Activated gamma-delta T cell (primary cell): ENCODE measurements at regions not wholly inside any gene's neighbourhood (a gene's known extent, or its start where the extent isn't known, plus 50 kb on each side); places are given as distances from the start of the nearest gene placed in this dataset.

Experiments used
- DNase-seq: peaks from one replicate; lab custom pipeline; 2025; lab: John Stamatoyannopoulos, UW

DNA sequence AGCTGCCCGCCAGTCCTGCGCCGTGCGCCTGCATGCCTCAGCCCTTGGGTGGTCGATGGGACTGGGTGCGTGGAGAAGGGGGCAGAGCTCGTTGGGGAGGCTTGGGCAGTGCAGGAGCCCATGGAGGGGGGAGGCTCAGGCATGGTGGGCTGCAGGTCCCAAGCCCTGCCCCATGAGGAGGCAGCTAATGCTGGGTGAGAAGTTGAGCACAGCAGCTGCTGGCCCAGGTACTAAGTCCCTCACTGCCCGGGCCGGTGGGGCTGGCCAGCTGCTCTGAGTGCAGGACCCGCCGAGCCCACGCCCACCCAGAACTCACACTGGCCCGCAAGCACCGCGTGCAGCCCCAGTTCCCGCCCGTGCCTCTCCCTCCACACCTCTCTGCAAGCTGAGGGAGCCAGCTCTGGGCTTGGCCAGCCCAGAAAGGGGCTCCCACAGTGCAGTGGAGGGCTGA is 764.3 kb upstream of the TYRP1 start:
- no peak for DNase-seq

DNA sequence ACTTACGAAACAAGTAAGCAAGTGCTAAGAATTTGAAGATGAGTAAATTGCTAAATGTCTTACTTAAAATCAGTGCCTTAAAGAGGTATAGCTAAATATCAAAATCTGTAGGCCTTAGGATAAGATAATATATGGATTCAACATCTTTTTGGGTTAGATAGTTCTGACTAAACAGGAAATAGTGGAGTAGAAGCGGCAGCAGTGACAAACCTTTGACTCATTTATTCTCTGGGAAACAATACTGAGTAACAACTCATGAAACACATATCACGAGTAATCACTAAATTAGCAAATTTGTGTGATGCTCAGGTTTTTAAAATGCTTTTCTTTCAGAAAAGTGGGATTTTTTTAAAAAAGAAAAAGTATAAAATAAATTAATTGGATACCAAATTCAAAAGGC is 762.1 kb upstream of the TYRP1 start:
- DNase-seq: no peak

DNA sequence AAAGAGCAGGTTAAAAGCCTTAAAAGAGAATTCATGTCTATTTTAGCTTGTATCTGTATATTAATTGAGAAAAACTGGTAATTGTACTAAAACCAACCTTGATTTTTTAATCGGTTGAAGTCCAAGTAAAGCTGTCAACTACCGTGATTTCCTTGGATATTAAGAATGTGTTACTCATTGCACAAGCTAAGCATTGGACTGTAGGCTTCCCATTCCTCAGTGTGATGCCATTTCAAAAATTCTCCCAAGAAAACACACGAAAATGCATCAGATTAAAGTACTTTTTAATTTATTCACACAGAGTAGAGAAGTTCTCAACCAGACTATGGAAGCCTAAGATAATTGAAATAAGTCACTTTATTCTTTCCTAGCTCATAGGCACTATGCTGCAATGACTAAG is 761.4 kb upstream of the TYRP1 start:
- DNase-seq: no peak

DNA sequence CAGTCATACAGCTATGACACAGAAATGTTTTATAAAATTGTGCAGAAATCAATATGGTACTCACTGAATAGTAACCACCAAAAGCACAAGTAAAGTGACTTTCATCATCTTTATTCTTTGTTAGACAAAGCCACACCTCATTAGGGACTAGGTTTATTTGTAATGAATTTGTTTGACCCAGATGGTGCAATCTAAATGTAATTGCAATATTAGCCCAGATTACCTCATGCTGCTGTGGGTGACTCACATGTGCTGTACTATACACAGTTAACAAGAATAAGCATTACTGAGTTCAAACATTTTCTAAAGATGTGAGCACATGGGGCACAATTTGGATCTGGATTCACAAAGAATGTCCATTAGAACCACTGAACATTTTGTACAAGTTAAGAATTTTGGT is 759.3 kb upstream of the TYRP1 start:
- no peak for DNase-seq

DNA sequence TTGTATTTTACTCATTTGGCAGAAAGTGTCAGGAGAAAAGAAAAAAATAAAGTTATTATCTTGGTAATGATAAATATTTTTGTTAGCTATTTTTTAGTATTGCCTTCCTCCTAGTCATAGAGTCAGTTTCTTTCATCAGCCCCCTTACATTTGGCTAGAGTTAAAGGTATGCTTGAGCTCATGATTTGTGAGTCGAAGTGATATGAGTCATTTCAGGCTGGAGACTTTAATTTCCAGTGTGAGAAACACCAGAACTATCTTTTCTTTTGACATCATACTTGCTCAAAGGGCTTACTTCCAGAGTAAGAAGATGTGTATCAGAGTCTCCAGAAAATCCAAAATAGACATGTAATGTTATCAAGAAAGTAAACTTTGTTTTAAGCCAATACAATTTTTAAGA is 746.7 kb upstream of the TYRP1 start:
- DNase-seq: no peak

DNA sequence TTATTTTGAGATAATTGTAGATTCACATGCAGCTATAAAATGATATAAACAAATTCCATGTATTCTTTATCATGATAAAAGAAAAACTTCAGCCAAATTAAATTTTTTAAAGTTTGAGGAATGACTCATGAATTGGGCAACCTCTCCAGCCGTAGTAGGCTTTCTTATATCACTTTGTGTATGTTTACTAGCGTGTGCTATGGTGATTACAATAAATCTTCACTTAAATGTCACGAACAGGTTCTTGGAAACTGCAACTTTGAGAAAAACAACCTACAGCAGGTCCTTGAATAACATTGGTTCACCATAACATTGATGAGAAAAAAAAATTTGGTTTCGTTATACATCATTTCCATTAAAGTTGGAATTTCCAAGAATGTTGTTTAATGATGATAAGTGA is 730.9 kb upstream of the TYRP1 start:
- no peak for DNase-seq

DNA sequence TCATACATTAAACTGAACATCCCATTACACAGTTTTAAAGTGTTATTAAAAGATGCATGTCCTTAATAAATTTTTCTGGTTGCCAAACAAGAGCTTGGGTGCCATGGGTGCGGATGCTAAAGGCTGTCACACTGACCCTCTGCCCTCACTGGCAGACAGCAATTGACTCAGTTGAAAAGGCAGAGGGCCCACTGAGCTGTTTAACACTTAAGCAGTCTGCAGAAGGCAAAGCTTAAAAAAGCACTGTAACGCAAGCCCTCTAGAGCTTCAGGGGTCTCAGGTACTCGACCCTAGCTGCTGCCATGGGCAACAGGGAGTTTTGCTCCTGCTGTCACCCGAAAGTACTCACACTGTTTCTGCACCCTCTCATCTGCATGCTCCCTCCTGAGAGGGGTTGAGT is 726.4 kb upstream of the TYRP1 start:
- DNase-seq: no peak

DNA sequence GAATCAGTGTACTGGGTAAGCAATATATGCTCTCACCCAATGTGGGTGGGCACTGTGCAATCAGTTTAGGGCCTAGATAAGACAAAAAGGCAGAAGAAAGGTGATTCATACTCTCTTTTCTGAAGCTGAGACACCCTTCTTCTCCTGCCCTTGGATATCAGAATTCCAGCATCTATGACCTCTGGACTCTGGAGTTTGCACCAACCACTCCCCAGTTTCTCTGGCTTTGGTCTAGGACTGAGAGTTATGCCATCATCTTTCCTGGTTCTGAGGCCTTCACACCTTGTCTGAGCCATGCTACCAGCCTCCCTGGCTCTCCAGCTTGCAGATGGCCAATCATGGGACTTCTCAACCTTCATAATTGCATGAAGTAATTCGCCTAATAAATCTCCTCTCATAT is 724.6 kb upstream of the TYRP1 start:
- DNase-seq: no peak

DNA sequence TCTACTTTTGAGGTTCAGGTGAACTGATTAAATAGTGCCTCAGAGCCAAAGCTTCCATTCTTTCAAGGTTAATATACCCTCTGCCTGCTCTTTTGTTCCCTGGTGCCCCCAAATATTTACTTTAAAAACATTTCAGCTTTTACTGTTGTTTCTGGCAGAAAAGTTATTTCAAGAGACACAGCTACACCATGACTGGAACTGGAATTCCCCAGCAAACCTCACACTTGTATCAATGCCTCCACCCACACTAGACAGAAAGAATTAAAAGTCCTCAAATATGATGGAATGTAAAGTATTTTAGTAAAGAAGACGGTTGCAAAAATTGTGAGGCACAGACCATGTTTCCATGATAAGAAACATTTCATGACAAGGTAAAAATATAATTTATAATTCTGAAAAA is 720.2 kb upstream of the TYRP1 start:
- no peak for DNase-seq

DNA sequence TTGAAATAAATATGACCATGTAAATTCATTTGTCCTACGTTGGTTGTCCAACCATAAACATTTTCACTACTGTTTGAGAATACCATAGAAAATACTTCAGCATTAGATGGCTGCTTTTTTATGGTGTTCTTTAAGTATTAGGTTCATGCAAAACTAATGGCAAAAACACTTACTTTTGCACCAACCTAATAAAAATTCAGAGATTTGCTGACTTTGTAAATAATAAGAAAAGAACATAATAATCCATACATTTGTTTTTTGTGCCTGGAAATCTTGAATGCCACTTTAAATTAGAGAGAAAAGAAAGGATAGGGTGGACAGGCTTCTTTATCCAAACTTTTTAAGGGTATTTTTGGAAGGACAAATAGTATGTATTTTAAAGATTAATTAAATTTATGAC is 719.7 kb upstream of the TYRP1 start:
- DNase-seq: no peak

DNA sequence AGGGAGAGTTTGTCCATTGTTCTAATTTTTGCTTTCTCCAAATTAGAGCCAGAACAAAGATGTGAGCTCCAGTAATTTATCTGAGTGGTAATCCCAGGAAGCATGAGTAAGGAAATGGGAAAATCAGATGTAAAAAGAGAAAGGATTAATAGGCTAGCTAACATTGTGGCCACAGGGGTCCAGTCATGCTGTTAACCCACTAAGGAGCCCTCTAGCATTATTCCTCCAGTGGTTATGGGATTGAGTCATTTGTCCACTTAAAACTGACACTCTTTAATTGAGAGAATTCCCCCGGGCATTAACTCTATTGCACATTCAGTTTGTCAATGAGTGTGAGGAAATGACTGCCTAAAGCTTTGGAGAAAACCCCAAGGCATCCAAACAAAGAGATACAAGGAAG is 700.3 kb upstream of the TYRP1 start:
- no peak for DNase-seq

DNA sequence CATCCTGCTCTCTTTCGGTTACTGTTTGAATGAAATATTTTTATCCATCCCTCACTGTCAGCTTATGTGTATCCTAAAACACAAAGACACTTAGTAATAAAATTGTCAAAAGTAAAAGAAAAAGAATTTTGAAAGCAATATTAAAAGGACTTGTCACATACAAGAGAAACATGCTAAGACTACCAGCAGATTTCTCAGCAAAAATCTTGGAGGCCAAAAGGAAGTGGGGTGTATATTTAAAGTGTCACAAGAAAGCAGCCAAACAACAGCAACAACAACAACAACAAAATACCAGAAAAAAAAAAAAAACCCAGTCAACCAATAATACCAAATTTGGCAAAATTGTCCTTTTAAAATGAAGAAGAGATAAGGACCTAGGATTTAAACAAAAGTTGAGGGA is 678.7 kb upstream of the TYRP1 start:
- no peak for DNase-seq

DNA sequence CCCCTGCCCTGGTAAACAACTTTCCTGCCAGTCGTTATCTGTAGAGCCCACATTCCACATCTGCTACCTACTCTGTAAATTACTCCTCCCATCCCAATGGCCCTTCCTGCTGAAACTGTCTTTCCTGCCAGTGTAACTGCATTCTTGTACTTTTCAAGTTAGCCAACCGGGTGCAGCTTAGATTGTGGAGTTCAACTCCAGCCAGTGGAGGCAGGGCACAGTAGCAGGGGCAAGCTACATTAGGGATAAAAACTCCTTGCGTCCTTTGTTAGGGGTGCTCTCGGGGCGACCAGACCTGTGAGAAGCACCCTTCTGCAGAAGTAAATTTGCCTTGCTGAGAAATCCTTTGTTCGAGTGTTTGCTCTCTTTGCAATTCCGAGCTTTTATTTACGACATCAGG is 639.0 kb upstream of the TYRP1 start:
- no peak for DNase-seq

DNA sequence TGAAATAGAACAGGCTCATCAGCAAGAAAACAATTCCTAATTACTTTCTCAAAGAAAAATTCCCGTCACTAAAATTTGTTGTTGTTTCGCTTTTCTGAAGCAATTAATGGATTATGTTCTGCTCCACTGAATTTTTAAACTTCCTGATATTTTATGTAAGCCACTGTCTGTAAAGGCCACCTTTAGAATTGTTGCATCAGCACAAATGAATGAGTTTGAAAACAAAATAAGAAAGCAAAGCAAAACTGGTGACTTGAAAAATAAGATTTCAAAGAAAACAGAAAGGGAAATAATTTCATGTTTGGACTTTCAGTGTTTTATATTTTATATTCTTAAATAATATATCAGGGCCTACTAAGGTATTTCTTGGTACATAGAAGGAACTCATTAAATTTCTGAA is 636.3 kb upstream of the TYRP1 start:
- no peak for DNase-seq

DNA sequence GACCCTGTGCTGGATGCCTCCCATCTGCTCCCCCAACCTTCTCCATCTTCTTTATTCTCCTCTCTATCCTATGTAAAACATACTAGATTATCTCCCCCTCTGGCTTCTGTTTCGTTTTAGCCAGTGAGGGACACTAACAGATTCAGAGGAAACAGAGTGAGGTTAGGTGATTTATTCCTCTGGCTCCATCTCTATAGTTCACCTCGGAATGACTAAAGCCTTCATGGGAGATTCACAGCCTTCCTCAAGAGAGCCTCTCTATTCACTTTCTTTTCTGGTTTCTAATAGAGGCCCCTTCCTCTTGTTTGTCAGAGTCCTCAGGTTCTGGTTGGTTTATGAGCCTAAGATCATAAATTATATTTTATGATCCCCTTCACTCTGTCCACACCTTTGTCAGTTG is 633.1 kb upstream of the TYRP1 start:
- DNase-seq: no peak

DNA sequence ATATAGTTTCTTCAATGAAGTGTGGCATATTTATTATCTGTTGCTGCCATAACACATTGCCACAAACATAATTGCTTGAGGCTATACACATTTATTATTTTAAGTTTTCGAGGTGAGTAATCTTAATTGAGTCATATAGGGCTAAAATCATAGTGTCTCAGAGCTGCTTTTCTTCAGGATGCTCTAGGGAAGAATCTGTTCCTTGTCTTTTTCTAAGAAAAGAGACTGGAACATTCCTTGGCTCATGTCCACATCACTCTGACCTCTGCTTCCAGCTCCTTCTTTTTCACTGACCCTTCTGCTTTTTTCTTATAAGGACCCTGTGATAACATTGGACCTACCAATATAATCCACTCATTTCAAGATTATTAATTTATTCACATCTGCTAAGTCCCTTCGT is 632.4 kb upstream of the TYRP1 start:
- DNase-seq: no peak

DNA sequence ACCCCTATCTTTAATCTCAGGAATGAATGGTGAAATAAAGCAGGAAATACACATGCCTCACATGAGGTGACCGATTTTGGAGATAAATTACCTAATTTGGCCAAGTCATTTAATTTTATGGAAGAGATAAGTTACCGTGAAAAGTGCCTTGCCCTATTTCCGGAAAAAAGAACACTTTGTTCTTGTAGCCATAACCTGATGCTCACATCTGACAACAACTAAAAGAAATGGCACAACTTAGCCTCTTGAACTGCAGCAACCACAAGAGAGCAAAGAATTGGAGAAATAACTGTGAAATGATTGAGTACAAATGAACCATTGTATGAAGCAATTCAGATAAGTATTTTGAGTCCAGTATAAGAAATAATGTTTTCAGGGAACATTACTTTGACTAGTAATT is 628.1 kb upstream of the TYRP1 start:
- no peak for DNase-seq

DNA sequence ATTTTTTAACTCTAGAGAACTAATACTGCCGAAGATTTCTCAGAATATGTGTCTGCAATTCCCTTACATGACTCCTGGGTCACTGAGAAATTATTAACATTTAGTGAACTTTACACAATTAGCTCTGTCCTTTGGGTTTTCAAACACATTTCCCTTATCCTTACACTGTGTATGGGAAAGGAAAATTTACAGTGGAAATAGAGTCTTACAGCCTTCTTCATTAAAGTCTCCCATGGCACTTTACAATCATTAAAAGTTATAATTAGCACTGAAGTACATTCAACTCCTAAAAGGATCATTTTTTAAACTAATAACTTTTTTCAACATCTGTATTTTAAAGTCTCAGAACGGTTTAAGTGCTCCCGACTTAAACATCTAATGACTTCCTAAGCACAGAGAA is 627.5 kb upstream of the TYRP1 start:
- DNase-seq: no peak

DNA sequence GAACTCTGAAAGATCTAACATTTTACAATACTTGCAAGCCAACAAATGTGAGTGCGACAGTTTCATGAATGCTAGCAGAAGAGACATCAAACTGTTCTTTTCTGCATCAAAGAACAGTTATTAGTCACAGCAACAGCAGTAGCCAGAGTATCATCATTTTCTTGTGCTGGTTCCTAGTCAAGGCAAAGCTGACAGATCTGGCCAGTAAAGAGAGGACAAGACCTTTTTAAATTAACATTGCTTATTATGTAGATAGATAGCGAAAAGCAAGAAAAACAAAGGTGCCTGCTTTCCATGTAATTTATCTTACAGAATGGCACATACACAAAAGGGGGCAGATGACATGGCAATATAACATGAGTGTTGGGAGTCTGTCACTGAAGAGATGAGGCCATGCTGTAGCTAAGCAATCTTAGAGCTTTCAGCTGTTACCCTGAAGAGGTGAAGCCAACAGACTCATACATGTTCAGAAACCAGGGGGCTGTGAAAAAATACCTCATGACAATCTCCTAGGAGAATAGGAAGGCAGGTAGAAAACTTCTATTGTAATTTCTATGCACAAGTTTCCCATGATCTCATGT is 626.6 kb upstream of the TYRP1 start:
- no peak for DNase-seq

DNA sequence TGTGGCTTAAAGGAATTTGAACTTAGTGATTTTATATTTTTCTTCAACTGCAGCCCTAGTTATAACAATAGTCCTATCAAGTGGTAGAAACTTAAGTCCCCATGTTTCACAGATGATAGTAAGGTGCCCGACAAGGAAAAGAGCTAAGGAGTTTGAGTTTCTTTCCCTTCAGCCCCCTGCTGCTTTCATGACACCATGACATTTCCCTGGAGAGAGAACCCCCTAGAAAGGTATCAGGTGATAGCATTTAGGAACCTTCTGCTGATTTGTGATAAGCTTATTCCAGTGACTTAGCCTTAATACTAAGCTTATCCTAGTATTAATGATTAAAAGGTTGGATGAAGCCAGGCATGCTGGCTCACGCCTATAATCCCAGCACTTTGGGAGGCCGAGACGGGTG is 623.8 kb upstream of the TYRP1 start:
- DNase-seq: no peak

DNA sequence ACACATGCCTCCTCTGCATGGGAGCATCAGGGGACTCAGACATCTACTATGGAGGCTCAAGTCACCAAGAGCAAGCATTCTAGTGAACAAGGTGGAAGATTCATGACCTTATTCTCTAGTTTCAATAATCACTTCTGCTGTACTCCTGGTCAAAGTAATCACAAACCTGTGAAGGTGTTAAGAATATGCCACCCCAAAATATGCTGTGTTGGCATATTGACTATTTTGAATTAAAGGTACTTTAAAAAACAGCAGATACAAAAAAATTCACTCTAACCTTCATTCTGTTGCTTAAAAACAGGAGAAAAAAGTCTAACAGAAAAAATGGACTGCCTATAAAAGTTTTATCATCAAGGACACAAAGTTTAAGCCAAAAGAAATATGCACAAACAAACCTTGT is 607.8 kb upstream of the TYRP1 start:
- no peak for DNase-seq

DNA sequence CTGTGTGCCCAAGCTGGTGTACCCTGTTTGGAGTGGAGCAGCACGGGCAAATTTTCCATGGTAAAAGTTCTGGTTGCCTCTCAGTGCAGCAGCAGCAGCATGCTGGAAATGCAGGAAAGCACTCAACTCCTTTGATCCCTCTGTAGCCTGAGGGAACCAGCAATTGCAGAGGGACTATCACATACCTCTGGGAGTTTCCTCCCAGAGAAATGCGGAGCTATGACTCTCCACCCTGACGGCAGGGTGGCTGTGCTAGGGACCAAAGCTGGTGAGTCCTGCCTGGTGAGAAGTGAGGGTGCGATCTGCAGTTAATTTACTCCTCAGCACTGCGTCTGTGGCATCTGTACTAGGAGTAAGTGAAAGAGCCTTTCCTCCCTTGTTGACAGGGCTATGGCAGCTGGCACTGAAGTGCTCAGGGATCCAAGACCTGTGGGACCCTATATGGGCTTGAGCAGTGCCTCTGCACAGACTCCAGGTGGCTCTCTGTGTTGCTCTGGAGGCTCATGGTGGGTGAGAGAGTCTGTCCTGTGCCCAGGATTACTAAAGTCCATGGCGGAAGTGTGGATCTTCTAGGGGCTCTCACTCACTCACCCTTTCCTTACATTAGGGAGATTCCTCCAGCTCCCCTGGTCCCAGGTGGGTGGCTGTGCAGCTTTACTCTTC is 601.2 kb upstream of the TYRP1 start:
- no peak for DNase-seq

DNA sequence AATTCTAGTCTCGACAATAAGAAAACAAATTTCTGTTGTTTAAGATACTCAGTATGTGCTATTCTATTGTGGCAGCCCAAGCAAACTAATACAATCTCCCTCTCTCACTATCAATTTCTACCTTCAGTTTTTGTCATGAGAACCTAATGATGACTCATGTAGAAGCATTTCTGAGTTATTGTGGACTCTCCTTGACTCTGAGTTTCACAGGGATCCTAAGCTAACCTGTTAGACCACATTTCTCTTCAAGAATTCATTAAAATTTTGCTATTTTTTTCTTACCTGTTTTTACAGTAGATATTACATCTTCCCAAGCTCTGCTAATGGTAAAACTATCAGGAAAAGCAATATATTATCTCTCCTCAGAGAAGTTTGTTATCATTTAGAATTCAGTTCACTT is 599.1 kb upstream of the TYRP1 start:
- no peak for DNase-seq

DNA sequence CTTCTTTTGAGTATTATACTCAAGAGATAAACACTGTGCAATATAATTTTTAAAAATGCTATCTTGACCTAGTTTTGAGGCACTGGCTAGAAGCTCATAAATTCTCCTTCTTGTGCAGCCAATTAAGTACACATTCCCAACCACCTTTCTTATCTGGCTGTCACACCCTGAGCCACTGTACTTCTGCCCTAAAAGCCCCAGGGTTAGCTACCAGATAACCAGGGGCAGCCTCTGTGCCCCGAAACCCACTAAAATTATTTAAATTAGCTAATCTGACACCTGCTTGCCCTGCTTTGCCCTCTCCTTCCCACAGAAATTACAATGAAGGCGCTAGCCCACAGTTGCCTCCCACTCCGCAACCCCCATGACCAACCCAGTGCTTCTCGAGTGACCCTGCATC is 597.3 kb upstream of the TYRP1 start:
- no peak for DNase-seq
